GM10266 (cell line): ENCODE measurements at regions not wholly inside any gene's neighbourhood (a gene's known extent, or its start where the extent isn't known, plus 50 kb on each side); places are given as distances from the start of the nearest gene placed in this dataset.

ENCODE experiments used
- DNase-seq: peaks from one replicate; pipeline ENCODE4 v3.0.0; 2012; ENCODE audit errors: extremely low spot score
- TF ChIP-seq, protein P1 (sequence below): IDR thresholded peaks from 2 replicates; pipeline ENCODE4 v1.5.1; 2012; ENCODE audit warnings: mild to moderate bottlenecking, low read depth; ENCODE audit not compliant: control insufficient read depth, insufficient read depth; ENCODE audit errors: missing control alignments

DNA sequence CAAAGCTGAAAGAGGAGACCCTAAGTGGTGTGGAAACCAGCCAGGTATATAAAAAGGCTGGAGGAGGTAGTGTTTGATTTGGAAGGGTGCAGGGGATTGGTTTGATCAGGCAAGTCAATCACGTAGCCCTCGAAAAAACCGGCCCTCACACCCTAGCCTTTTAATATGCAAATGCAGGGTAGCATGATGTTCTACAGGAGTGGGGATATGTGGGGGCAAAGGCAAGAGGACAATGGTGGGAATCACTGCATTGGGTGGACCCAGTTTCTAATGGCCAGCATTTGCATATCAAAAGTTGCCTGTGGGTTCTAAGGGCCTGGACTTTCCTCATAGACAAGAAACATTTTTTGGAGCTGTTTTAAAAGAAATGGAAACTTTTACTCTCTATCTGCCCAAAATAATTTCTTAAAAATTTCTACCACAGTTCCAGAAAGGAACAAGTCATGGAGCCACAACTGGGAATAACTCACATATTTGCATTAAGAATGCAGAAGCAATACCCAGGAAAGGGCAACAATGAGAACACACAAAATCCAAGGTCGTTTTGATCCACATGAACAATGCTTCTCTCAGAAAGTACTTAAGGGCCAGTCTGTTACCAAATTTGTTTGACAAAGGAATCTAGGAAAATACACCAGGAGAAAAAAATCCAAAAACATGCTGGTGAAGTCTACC is 915.8 kb downstream of the NLGN4Y start:
- TF ChIP-seq, protein P1, sequence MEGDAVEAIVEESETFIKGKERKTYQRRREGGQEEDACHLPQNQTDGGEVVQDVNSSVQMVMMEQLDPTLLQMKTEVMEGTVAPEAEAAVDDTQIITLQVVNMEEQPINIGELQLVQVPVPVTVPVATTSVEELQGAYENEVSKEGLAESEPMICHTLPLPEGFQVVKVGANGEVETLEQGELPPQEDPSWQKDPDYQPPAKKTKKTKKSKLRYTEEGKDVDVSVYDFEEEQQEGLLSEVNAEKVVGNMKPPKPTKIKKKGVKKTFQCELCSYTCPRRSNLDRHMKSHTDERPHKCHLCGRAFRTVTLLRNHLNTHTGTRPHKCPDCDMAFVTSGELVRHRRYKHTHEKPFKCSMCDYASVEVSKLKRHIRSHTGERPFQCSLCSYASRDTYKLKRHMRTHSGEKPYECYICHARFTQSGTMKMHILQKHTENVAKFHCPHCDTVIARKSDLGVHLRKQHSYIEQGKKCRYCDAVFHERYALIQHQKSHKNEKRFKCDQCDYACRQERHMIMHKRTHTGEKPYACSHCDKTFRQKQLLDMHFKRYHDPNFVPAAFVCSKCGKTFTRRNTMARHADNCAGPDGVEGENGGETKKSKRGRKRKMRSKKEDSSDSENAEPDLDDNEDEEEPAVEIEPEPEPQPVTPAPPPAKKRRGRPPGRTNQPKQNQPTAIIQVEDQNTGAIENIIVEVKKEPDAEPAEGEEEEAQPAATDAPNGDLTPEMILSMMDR, result no peak
- DNase-seq, result no peak

DNA sequence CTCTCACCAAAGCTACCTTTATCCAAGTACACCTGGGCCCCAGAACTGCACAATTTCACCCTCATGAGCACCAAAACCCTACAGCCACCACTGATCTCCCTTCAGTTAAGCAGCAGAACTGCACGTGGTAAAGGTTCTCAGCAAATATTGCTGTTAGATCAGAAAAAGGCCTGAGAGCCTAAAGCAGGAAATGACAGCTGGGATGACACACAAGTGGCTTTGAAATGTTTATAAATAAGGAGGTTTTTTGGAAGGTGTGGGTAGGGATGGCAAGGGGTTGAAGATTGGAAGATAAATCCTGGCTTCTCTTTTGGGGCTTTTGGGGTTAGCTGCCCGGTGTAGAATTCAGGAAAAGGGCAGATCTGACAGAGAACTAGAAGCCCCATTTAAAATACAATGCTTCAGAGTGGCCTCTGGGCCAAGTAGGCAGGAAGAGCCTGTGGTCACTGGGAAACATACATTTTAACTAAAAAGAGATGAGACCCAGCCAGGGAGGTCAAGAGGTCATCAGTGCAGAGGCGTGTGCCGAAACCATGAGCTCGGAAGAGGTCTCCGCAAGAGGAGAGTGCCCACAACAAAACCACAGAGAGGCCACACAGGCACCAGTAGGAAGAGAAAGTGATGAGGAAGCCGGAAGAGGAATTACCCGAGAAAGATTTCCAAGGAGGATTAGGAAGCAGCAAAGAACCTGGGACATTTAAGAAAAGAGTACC is 916.5 kb downstream of the NLGN4Y start:
- no peak for DNase-seq

DNA sequence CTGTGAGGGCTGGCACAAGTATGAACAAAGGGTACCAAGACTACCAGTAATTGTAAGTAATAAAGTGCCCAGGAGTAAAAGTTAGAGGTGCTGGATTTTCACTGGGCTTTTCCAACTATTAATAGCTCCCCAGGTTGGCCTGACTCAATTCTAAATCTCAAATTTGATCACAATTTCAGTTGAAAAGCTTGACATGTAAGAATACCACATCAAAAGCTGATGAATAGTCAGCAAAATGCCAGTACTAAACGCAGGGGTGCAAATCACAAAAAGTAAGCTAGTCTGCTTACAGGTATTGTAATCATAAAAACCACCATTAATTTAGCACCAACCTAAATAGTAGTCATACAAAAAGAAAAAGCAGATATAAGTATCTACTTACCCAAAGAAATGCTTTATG is 917.5 kb downstream of the NLGN4Y start:
- TF ChIP-seq, protein P1, result no peak
- DNase-seq, result no peak

More for the DNA sequence above, 916.5 kb downstream of the NLGN4Y start:
- TF ChIP-seq, protein P1, result no peak

DNA sequence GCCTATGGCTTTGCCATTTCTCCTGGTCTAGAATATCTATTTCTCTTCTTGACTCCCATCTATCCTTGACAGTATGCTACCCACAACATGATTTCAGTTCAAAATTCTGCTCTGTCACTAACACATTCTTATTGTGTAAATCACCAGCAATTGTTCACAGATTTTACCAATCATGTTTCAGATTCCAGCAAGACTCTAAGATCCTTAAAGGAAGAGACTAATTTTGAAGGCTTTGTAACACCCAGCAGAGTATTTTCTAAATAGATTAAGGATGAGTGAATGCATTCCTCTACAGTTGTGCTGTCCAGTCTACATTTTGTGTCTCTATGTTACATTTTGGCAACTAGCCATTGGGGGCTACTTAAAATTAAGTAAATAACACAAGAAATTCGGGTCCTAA is 921.5 kb downstream of the NLGN4Y start:
- DNase-seq, result no peak
- TF ChIP-seq, protein P1, result no peak

DNA sequence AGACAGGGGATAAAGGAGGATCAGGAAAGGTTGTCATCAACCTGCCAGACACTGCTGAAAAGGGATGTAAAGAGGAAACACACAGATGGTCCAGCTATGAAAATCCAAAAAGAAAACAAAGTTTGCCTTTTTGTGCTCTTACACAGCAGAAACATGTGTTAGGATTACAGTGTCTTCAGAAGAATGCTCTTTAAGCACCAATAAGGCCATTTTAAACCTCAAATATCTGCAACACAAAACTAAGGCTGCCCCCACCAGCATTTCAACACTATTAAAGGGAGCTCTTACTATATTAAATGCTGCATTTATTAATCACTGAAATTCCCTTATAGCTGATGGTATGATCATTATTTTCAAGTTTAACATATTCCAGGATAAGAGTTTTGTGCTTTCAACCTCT is 922.5 kb downstream of the NLGN4Y start:
- TF ChIP-seq, protein P1, result no peak
- DNase-seq, result no peak

DNA sequence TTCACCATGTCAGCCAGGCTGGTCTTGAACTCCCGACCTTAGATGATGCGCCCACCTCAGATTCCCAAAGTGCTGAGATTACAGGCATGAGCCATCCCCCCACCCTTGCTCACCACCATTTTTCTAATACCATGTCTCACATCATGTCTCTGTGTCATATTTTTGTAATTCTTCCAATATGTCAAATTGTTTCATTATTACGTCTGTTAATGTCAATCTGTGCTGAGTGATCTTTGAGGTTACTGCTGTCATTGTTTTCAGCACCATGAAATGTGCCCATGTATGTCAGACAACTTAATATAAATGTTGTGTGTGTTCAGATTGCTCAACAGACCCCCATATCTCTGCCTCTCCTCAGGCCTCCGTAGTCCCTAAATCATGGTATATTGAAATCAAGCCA is 923.6 kb downstream of the NLGN4Y start:
- TF ChIP-seq, protein P1, result no peak
- no peak for DNase-seq
